GM18873 (cell line): ENCODE measurements at regions not wholly inside any gene's neighbourhood (a gene's known extent, or its start where the extent isn't known, plus 50 kb on each side); places are given as distances from the start of the nearest gene placed in this dataset.
"Not testable (repeated sequence)": the region's sequence is repeated elsewhere in the genome, so short reads cannot be mapped to it uniquely, and the experiment has no call there.

ENCODE experiments used
- ATAC-seq: cut with Tn5 transposase; IDR thresholded peaks from one replicate; pipeline ENCODE4 v1.9.1; 2021; ENCODE audit warnings: mild to moderate bottlenecking, moderate library complexity, moderate number of reproducible peaks; ENCODE audit not compliant: unreplicated experiment, low FRiP score

DNA sequence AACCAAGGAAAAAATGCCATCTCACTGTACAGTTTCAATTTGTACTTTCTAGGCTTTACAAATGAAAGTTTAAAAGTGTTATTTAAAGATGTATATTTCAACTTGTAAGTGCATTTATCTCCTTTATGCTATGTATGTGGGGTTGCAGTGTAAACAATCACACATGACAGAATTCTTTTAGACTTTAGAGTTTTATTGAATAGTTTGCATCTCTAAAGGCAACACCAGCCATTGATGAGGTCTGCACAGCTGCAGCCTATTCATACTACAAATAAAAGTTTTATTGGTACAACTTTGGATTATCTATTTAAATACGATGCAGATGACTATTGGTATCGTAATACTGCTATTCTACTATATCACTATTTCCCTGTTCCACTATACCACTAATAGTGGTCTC lies 894.4 kb upstream of the B3GALT2 start:
- ATAC-seq: no peak

DNA sequence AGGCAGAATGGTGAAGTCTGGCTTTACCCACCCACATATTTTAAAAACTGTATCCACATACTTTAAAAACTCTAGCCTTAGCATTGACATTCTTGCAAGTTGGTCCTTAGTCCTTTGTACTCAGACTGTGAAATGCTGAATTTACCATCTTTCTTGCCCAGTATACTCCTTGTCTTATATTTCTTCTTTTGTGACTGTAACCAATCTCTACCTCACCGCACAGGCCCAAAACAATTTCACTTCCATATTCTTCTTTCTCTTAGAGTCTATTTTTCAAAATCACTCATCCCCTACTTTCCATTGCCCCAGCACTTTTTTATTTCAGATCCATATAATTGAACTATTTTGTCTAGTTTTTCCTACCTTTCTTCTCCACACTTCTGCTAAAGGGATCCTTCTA lies 892.4 kb upstream of the B3GALT2 start:
- ATAC-seq: no peak

DNA sequence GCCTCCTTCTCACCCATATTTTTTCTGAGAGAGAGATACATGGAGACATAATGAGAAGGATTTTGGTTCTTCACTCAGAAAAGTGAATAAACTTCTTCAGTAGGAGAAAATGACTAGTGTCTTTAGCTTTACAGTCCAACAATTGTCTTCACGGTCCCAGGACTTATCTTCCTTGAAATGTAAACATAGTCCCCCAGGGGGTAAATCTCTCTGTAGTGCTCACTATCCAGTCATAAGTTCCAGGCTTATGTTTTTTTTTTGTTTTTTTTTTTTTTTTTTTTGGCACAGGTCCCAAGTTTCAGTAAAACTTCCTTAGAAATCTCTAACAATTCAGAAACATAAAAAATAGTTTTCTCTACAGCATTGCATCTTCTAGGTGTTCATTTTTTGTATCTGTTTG lies 890.2 kb upstream of the B3GALT2 start:
- no peak for ATAC-seq

DNA sequence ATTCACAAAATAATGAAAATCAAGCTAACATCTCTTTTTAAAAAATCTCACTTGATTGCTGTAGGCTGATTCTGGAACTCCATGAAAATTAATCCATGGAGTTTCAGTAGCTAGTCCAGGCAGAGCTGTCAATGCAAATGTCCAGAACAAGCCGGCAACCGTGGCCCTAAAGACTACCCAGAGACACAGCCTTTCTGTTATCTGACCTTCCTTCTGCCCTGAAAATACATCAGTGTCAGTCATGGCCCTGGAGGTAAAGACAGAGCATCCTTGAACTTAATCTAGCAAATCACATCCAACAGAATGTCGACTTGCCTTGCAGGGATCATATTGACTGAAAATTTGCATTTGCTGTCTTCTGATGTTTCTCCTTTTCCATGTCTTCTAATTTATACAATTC lies 887.4 kb upstream of the B3GALT2 start:
- ATAC-seq: no peak

DNA sequence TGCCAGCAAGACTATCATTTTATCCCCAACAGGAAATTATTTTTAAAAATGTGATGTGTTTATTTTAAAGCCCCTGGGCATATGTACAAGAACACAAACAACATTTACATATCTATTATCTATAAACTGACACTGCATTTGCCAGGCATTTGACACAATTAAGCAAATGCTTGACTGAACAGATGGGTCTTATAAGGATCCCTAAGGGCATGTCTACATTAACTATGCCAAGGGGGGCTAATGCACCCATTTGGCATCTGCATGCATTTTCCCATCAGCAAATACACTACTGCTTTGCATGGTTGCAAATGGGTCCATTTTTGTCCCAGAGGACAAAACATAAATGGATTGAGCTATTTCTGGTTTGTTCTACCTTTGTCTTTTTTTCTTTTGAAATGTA lies 884.8 kb upstream of the B3GALT2 start:
- no peak for ATAC-seq

DNA sequence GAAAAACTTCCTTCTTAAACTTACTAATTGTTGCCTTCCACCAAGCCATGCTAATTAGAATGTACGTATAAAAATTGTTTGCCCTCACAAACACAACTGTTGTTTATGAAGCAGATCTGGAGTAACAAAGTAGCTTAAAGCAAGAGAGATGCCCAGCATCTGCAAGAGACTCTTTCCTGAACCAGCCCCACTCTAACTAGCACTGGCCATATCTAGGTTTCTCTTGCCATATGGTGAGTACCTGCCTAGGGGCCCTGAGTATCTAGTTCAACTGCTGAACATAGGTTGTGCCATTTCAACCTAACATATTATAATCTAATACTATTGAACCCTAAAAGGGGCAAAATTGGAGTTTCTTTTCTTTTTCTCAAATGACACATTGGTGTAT lies 883.4 kb upstream of the B3GALT2 start:
- no peak for ATAC-seq

DNA sequence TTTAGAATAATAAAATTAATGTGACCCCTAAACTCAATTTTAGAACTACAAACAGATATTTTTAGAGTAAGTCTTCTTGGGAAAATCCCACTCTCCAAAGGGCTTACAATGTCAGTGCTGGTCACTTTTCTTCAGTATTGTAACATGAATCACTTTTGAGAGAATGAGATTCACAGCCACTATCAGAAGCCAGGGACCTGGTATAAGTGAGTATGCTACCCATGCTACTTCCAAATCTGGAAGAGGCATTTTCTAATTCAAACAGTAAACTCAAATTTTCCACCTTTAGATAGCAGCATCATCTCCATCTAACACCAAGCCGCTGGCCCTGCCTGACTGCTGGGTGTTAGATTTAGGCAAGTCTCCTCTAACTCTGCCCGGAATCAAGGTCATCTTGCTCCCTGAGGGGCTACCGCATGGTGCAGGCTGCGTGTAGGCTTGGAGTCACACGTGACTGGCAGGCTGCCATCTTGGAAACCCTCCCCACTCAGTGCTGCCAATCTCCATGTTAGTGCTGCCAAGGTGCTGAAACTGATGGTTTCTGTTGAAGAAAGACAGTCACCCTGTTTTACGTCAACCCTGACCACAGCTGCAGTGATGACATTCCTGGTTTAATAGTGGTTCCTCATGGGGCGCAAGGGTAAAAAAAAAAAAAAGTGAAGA lies 882.9 kb upstream of the B3GALT2 start:
- no peak for ATAC-seq

DNA sequence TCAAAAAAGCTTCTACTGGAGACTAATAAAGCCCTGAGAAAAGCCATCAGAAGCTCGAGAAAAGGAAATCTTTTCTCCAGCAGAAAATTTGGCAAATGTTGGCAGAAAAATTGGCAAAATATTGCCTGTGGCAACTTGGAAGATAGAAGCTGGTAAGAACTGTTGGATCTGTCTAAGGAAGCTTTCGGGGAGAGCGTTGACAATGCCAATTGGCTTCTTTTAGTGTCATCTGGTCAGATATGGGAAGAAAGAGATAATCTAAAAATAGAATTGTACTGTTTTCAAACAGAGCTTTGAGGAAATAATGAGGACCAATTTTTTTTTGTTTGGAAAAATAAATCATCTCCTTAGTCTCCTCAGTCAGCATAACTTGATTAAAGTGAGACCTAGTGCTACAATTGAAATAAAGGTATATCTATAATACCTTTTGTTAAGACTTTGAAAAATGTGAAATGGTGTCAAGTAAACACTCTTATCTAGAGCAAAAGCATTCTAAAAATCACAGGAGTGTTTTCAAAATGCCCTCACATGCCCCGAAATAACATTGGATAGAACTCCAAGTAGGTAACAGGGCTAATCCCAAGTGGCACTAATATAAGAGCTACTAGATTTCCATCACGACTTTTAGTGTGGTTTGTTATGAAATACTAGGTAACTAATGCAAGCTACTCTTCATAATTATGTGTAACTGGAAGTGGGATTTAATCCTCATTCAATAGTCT lies 882.2 kb upstream of the B3GALT2 start:
- ATAC-seq: no peak

DNA sequence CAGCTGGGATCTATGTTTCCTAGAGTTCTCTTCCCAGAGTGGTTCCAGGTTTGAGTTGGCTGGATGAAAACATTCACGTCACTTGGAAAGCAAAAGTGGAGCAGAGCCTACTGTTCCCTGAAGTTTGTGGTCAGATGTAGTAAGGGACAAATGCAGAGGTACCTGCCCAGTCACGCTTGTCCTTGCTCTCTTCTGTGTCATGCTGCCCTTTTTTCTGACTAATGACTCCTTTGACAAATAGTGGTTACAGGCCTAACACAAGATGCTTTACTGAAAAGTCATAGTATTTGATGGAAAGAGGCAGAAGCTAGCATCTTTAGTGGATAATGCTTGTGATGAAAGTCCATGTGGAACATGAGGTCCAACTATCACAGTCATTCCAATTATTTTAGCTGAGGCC lies 881.4 kb upstream of the B3GALT2 start:
- no peak for ATAC-seq

DNA sequence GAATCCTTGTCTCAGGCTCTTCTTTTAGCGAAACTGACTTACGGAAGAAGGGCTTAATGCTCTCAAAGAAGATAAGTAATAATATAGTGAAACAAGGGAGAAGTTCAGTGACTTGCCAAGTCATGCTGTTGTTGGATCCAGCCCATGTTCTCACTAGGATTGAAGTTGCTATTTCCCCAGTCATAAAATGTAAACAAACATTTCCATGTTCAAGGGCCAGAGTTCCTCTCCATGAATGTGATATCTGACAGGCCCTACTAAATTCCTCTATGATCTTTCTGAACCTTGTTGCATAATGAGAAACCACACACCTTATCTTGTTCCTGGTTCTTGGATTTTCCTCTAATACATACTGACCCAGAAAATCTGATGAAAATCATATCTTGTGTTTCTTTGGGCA lies 876.5 kb upstream of the B3GALT2 start:
- ATAC-seq: no peak

DNA sequence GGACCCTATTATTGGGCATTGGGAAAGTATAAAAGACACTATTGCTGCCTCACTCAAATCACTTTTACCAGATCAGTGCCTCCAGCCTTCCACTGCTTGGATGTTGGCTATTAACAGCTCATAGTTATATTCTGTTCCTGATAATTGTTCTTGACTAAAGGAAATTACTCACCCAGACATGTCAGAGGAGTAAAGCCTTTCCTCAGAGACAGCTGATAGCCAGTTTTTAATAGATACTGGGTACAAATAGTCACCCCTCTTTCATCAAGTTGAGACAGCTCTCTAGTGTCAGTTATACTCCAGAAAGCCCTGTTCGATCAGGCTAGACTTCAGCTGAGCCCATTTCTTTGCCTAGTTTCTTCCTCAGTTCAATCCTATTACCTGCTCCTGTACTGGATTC lies 876.1 kb upstream of the B3GALT2 start:
- ATAC-seq: no peak

DNA sequence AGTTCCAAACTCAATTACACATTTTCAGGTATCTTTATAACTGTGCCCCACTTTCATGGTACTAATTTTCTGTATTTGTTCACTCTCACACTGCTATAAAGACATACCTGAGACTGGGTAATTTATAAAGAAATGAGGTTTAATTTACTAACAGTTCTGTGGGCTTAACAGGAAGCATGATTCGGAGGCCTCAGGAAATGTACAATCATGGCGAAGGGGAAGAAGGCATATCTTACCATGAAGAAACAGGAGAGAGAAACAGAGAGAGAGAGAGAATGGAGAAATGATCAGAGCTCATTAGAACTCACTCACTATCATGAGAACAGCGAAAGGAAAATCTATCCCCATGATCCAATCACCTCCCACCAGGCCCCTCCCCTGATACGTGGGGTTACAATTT lies 874.1 kb upstream of the B3GALT2 start:
- no peak for ATAC-seq

DNA sequence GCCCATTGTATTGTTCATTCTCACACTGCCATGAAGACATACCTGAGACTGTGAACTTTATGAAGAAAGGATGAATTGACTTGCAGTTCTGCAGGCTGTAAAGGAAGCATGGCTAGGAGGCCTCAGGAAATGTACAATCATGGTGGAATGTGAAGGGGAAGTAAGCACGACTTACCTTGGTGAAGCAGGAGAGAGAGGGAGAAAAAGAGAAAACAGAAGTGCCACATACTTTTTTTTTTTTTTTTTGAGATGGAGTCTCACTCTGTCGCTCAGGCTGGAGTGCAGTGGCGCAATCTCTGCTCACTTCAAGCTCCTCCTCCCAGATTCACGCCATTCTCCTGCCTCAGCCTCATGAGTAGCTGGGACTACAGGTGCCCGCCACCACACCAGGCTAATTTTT lies 871.9 kb upstream of the B3GALT2 start:
- ATAC-seq: not testable (repeated sequence)

DNA sequence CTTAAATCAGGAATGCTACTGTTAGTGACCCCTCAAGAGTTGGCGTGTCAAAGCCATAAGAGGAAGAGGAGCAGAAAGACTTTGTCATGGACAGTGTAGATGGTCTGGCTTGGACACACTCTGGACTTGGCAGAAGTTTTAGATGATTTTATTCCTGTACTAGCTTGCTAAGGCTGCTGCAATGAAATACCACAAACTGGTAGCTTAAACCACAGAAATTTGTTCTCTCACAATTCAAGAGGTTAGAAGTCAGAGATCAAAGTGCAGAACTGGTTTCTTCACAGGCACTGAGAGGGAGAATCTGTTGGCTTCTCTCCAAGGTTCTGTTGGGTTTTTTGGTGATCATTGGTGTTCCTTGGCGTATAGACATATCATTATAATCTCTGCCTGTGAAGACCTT lies 869.8 kb upstream of the B3GALT2 start:
- ATAC-seq: no peak

DNA sequence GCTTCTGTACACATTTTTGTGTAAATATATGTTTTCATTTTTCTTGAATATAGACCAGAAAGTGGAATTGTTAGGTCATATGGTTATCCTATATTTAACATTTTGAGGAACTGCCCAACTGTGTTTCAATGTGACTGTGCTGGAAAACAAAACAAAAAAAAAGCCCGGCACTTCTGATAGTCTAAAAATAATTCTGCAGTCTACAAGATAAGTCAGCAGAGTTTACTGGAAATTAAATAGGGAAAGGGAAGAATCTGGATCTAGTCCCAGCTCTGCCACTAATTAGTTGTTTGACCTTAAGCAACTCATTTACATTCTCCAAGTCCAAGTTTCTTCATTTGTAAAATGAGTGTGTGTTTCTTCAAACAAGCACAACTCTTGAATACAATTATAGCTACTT lies 869.1 kb upstream of the B3GALT2 start:
- no peak for ATAC-seq

DNA sequence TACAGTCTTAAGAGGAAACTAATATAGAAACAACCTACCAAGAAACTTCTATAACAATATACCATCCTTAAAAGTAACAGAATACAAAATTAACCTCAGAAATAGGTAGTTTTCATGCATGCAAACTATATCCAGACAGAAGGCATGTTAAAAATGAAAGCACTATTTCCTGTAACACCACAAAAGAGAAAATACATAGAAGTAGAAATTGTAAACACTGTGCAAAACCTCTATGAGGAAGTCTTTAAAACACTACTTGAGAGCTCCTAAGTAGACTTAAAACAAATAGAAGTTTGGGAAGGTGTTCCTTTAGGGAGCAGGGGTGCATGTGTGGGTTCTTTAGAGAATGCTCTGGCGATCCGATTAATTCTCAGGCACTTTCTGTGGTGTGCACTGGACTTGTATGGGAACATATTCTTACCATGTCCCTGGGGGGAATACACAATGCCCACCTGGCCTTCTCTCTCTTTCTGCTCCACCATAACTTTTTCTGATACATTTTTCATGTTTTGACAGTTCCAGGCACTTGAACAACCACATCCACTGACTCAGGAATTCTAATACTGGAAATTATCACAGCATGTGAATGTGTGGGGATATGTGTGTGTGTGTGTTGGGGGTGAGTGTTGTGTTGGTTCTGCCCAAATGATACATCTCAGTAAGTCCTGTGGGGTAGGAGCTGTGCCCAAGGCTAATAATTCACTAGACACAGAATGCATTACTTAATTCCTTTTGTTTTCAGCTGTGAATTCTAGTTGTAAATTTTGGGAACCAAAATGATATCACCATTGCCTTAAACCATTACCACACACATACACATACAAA lies 866.3 kb upstream of the B3GALT2 start:
- no peak for ATAC-seq

DNA sequence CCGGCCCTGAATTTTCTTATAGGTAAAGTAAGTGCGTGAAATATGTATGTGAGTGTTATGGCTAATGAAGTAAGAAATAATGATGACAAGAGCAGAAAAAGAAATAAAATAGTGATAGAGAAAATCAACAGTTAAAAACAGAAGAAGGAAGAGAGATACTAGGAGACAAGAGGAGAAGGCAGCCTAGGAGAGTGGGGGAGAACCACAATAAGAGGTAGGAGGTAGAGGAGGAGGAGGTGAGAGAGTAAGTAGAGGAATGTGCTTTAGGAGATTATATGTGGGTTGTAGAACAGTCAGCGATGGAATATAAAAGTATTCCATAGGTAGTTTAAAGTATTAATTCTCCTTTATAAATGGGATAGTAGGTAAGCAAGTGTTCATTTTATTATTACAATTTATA lies 861.5 kb upstream of the B3GALT2 start:
- ATAC-seq: no peak

DNA sequence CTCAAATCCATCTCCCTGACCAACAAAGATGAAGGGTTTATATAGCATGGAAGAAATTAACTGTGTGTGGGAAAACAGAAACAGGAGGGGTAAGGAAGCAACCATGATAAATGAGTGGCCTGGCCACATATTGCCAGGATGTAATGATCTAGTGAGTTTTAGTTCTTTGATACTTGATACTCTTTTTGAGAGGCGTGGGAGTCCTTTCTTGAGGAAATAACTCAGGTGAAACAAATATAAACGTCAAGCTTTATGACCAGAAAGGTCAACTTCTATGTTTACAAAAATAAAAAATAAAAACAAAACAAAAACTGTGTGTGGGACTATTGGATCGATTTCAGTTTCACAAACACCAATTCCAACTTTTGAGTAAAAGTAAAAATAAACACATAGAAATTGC lies 860.8 kb upstream of the B3GALT2 start:
- ATAC-seq: no peak

DNA sequence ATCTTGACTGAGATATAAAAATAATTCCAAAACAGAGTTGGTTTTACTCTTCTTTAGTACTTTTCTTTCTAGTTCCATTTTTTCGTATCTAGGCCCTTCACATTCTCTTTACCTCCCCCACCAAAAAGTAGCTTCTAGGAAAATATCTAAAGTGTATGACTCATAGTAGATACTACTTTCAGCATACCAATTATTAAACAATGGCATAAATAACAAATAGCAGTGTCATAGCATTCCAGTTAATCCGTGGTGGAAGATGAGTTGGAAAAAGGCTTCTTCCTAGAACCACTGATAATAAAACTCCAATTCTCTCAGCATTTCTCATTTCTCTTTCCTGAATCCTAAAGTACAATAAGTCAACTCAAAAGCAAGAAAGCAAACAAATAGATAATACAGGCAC lies 859.0 kb upstream of the B3GALT2 start:
- ATAC-seq: no peak

DNA sequence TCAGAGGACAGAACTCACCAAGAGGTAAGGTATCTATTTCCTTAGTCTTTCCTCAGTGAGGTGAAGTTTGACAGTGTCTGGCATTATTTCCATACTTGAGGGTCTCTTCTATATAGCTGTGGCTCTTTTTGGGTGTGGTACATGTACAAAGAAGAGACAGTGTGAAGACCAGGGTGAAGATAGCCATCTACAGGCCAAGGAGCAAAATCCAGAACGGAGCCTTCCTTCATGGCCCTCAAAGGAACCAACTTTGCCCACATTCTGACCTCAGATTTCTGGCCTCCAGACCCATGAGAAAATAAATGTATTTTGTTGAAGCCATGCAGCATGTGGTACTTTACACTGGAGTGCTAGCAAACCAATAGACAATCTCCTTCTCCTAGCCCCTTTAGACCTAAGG lies 858.5 kb upstream of the B3GALT2 start:
- no peak for ATAC-seq

DNA sequence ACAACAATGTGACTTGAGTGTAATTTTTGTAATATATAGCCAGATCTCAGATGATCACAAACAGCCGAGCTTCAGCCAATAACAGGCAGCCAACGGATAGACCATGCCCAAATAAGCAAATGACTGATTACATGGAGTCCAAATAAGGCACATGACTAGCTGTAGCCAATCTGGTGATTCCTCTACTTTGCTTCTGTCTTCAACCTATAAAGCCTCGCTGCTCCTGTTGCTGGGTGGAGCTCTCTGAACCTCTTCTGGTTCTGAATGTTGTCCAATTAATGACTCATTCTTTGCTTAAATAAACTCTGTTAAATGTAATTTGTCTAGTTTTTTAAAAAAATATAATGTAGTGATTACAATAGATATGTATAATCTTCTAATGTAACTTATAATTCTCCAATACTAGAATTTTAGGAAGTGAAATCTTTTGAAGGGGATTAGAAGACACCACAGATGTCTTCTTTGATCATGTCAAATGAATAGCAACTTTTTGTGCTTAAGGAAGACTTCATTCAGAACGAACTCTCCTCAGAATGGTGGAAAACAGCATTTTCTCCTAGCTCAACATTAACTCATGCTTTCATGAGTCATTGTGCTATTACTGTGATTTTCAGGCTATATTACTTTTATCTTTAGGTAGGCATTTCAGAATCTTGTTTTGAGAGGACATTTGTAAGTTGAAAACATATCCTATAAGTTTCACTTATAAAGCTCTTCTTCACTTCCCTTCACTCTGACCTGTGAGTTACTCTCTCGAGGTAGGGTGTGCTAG lies 857.8 kb upstream of the B3GALT2 start:
- no peak for ATAC-seq
